IMR-90 (cell line): ENCODE measurements at regions not wholly inside any gene's neighbourhood (a gene's known extent, or its start where the extent isn't known, plus 50 kb on each side); places are given as distances from the start of the nearest gene placed in this dataset.

Experiments used
- ATAC-seq: fragments of 200-7000 bp; cut with Tn5 transposase; 2 replicates; pipeline ENCODE4 v1.9.1; 2020; ENCODE audit warnings: low read depth, mild to moderate bottlenecking, moderate library complexity
- BruUV-seq: library from RNA; stranded (reverse); fragments of 400-500 nt; replicated peaks from 2 replicates; lab custom pipeline; 2021; lab: Mats Ljungman, UMichigan
- CTCF ChIA-PET: fragments of 300-600 bp; formaldehyde crosslinking; extraction: SDS; loops from one replicate; lab custom pipeline; 2021; ENCODE audit warnings: antibody characterized with exemption; lab: Yijun Ruan, JAX
- POLR2A ChIA-PET: fragments of 300-600 bp; sonication (Branson Sonifier 250); formaldehyde crosslinking; loops from one replicate; lab custom pipeline; 2022; ENCODE audit warnings: antibody characterized with exemption; ENCODE audit not compliant: unreplicated experiment; lab: Charles Lee
- DNase-seq: peaks from one replicate; pipeline ENCODE4 v3.0.0; 2013
- H2AFZ ChIP-seq: replicated peaks from 2 replicates; pipeline ENCODE3; 2013; ENCODE audit warnings: low read length, mild to moderate bottlenecking; ENCODE audit not compliant: poor library complexity
- H2AK5ac ChIP-seq: 2 replicates; pipeline ENCODE4 v1.6.1; 2013; ENCODE audit warnings: low read depth, low read length, inconsistent platforms
- H2AK9ac ChIP-seq: replicated peaks from 2 replicates; pipeline ENCODE3; 2013; ENCODE audit warnings: mild to moderate bottlenecking, low read depth, low read length, moderate library complexity; ENCODE audit not compliant: poor library complexity
- H2BK120ac ChIP-seq: 2 replicates; pipeline ENCODE4 v1.6.1; 2013; ENCODE audit warnings: low read depth, low read length, inconsistent platforms
- H2BK15ac ChIP-seq: 3 replicates; pipeline ENCODE4 v1.6.1; 2013; ENCODE audit warnings: low read depth, low read length, inconsistent platforms
- H2BK20ac ChIP-seq: 2 replicates; pipeline ENCODE4 v1.6.1; 2013; ENCODE audit warnings: low read depth, mild to moderate bottlenecking, inconsistent platforms, low read length, moderate library complexity
- H2BK5ac ChIP-seq: 2 replicates; pipeline ENCODE4 v1.6.1; 2013; ENCODE audit warnings: mild to moderate bottlenecking, low read depth, low read length, inconsistent platforms; ENCODE audit not compliant: poor library complexity, severe bottlenecking
- H3K14ac ChIP-seq: replicated peaks from 2 replicates; pipeline ENCODE4 v1.6.1; 2013; ENCODE audit warnings: low read depth, low read length, inconsistent platforms
- H3K18ac ChIP-seq: 2 replicates; pipeline ENCODE4 v1.6.1; 2013; ENCODE audit warnings: low read depth, low read length, control low read depth
- H3K23ac ChIP-seq: 2 replicates; pipeline ENCODE4 v1.6.1; 2013; ENCODE audit warnings: low read depth, low read length, inconsistent platforms
- H3K27ac ChIP-seq: 2 replicates; pipeline ENCODE4 v1.5.1; 2013; ENCODE audit warnings: mild to moderate bottlenecking, control low read depth, low read length; ENCODE audit not compliant: insufficient read depth
- H3K27me3 ChIP-seq: 2 replicates; pipeline ENCODE4 v1.6.1; 2013; ENCODE audit warnings: low read length; ENCODE audit not compliant: control insufficient read depth, insufficient read depth
- H3K36me3 ChIP-seq: 2 replicates; pipeline ENCODE4 v1.6.1; 2013; ENCODE audit warnings: low read length, mixed read lengths; ENCODE audit not compliant: control insufficient read depth, insufficient read depth
- H3K4ac ChIP-seq: 2 replicates; pipeline ENCODE4 v1.6.1; 2013; ENCODE audit warnings: low read depth, low read length, inconsistent platforms
- H3K4me1 ChIP-seq: 2 replicates; pipeline ENCODE4 v1.6.1; 2013; ENCODE audit warnings: low read length, mixed read lengths; ENCODE audit not compliant: control insufficient read depth, insufficient read depth
- H3K4me2 ChIP-seq: 2 replicates; pipeline ENCODE4 v1.6.1; 2013; ENCODE audit warnings: low read depth, mild to moderate bottlenecking, control low read depth, low read length, moderate library complexity
- H3K4me3 ChIP-seq: 2 replicates; pipeline ENCODE4 v1.5.1; 2013; ENCODE audit warnings: low read depth, mild to moderate bottlenecking, control low read depth, low read length, moderate library complexity; ENCODE audit not compliant: insufficient read depth
- H3K56ac ChIP-seq: 2 replicates; pipeline ENCODE4 v1.6.1; 2013; ENCODE audit warnings: low read length, inconsistent platforms; ENCODE audit not compliant: insufficient read depth; ENCODE audit errors: extremely low read depth
- H3K79me1 ChIP-seq, 2 experiments: 2 replicates each; pipeline ENCODE4 v1.6.1; 2013; ENCODE audit warnings: low read length in 2 of 2, inconsistent platforms in 1 of 2, low read depth in 1 of 2
- H3K9ac ChIP-seq: 2 replicates; pipeline ENCODE4 v1.6.1; 2013; ENCODE audit warnings: low read depth, low read length, control low read depth
- H3K9me1 ChIP-seq: 2 replicates; pipeline ENCODE4 v1.6.1; 2013; ENCODE audit warnings: low read length, inconsistent platforms; ENCODE audit not compliant: insufficient read depth
- H3K9me3 ChIP-seq: 2 replicates; pipeline ENCODE4 v1.6.1; 2013; ENCODE audit warnings: low read length; ENCODE audit not compliant: control insufficient read depth, insufficient read depth
- H4K20me1 ChIP-seq: 2 replicates; pipeline ENCODE4 v1.6.1; 2013; ENCODE audit warnings: low read length, inconsistent platforms; ENCODE audit not compliant: insufficient read depth
- H4K5ac ChIP-seq: 2 replicates; pipeline ENCODE4 v1.6.1; 2013; ENCODE audit warnings: mild to moderate bottlenecking, low read depth, low read length, control low read depth
- H4K8ac ChIP-seq, 2 experiments: 2 replicates each; pipeline ENCODE4 v1.6.1; 2013; ENCODE audit warnings: low read depth in 2 of 2, low read length in 2 of 2, control low read depth in 1 of 2, inconsistent platforms in 1 of 2
- H4K91ac ChIP-seq: 2 replicates; pipeline ENCODE4 v1.6.1; 2013; ENCODE audit warnings: low read depth, low read length, inconsistent platforms; ENCODE audit not compliant: insufficient read depth
- CEBPB ChIP-seq: IDR thresholded peaks from 2 replicates; pipeline ENCODE4 v1.6.1; 2012; ENCODE audit warnings: low read depth, low read length, improper control_type of control experiment
- CHD1 ChIP-seq: IDR thresholded peaks from 2 replicates; pipeline ENCODE4 v1.6.1; 2012; ENCODE audit warnings: low read depth, low read length, improper control_type of control experiment
- FOS ChIP-seq: fragments of 150-350 bp; IDR thresholded peaks from 2 replicates; pipeline ENCODE4 v1.6.1; 2016; ENCODE audit warnings: low read depth, low read length
- MAFK ChIP-seq: IDR thresholded peaks from 2 replicates; pipeline ENCODE4 v1.6.1; 2012; ENCODE audit warnings: low read depth, low read length, improper control_type of control experiment
- MAZ ChIP-seq: IDR thresholded peaks from 2 replicates; pipeline ENCODE4 v1.6.1; 2012; ENCODE audit warnings: low read depth, mild to moderate bottlenecking, low read length, improper control_type of control experiment, moderate library complexity, borderline replicate concordance
- MXI1 ChIP-seq: IDR thresholded peaks from 2 replicates; pipeline ENCODE4 v1.6.1; 2012; ENCODE audit warnings: low read depth, mild to moderate bottlenecking, low read length, moderate library complexity, borderline replicate concordance
- NFE2L2 ChIP-seq: fragments of 150-350 bp; IDR thresholded peaks from 2 replicates; pipeline ENCODE4 v1.6.1; 2016; ENCODE audit warnings: low read depth, mild to moderate bottlenecking, low read length
- POLR2A ChIP-seq: IDR thresholded peaks from 2 replicates; pipeline ENCODE4 v1.6.1; 2012; ENCODE audit warnings: mild to moderate bottlenecking, low read depth, low read length
- RAD21 ChIP-seq: IDR thresholded peaks from 2 replicates; pipeline ENCODE4 v1.6.1; 2012; ENCODE audit warnings: low read length, improper control_type of control experiment
- RCOR1 ChIP-seq: IDR thresholded peaks from 2 replicates; pipeline ENCODE4 v1.6.1; 2012; ENCODE audit warnings: mild to moderate bottlenecking, low read length, improper control_type of control experiment; ENCODE audit not compliant: insufficient replicate concordance
- RFX5 ChIP-seq: IDR thresholded peaks from 2 replicates; pipeline ENCODE4 v1.8.0; 2012; ENCODE audit warnings: low read depth, mild to moderate bottlenecking, low read length, moderate library complexity
- SMC3 ChIP-seq: fragments of 150-350 bp; IDR thresholded peaks from 2 replicates; pipeline ENCODE4 v1.6.1; 2016; ENCODE audit warnings: low read depth, mild to moderate bottlenecking, antibody characterized with exemption, low read length, moderate library complexity
- WGBS, 2 experiments: methylation state at CpG; one replicate each; pipeline versions ENCODE4 v1.1.5 to v1.1.7; 2013; ENCODE audit warnings: missing lambda C conversion rate in 2 of 2; ENCODE audit not compliant: insufficient read length in 1 of 2; ENCODE audit errors: extremely low coverage in 2 of 2; 5-methylcytosine and 5-hydroxymethylcytosine counted together
- dilution Hi-C: fragments of 300-500 bp; cut with HindIII; formaldehyde crosslinking; loops from one replicate; pipeline ENCODE4 v1.14.3; 2018; ENCODE audit warnings: low sequenced_read_pairs; ENCODE audit not compliant: unreplicated experiment
- in situ Hi-C: fragments of 300-500 bp; cut with MboI; formaldehyde crosslinking; loops from 3 replicates; pipeline ENCODE4 v1.14.3; 2019; ENCODE audit warnings: low sequenced_read_pairs, inconsistent platforms, mixed read lengths
- intact Hi-C: fragments of 100-400 bp; cut with micrococcal nuclease; formaldehyde crosslinking; loops from 2 replicates; pipeline ENCODE4 v1.10.0; 2022
- TF ChIP-seq, protein P1 (sequence below): fragments of 150-350 bp; IDR thresholded peaks from 2 replicates; pipeline ENCODE4 v1.6.1; 2017; ENCODE audit warnings: mild to moderate bottlenecking, antibody characterized with exemption, low read length, low read depth
- TF ChIP-seq, protein P2 (sequence below): conservative IDR thresholded peaks from 2 replicates; pipeline ENCODE4 v1.5.1; 2012; ENCODE audit warnings: mild to moderate bottlenecking, low read depth, low read length, improper control_type of control experiment
- TF ChIP-seq, protein P3 (sequence below): fragments of 150-350 bp; IDR thresholded peaks from 2 replicates; pipeline ENCODE4 v1.6.1; 2016; ENCODE audit warnings: low read depth, mild to moderate bottlenecking, low read length, moderate library complexity, borderline replicate concordance

DNA sequence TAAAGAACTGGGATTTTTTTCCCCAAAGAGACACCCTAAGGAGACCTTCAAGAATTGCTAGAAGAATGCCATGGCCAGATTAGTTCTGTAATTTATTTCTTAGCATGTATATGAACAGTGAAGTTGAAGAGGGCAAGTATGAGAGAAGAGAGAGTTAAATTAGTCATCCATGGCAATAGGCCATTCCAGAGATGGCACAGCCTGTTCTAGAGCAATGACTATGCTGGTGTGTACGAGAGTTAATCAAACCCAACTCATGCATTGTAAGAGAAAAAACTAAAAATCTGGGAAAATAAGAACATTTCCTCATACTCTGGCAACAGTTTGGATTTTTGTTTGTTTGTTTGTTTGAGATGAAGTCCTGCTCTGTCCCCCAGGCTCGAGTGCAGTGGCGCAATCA is 112.1 kb upstream of the PIK3C3 start:
- TF ChIP-seq RCOR1 (no peak), FOS (no peak), NFE2L2 (no peak), SMC3 (no peak), MAFK (no peak), RAD21 (no peak), CEBPB (no peak), RFX5 (no peak), MAZ (no peak), CHD1 (no peak), POLR2A (no peak), MXI1 (no peak)
- TF ChIP-seq, protein P1, sequence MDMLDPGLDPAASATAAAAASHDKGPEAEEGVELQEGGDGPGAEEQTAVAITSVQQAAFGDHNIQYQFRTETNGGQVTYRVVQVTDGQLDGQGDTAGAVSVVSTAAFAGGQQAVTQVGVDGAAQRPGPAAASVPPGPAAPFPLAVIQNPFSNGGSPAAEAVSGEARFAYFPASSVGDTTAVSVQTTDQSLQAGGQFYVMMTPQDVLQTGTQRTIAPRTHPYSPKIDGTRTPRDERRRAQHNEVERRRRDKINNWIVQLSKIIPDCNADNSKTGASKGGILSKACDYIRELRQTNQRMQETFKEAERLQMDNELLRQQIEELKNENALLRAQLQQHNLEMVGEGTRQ, result no peak
- TF ChIP-seq, protein P2, sequence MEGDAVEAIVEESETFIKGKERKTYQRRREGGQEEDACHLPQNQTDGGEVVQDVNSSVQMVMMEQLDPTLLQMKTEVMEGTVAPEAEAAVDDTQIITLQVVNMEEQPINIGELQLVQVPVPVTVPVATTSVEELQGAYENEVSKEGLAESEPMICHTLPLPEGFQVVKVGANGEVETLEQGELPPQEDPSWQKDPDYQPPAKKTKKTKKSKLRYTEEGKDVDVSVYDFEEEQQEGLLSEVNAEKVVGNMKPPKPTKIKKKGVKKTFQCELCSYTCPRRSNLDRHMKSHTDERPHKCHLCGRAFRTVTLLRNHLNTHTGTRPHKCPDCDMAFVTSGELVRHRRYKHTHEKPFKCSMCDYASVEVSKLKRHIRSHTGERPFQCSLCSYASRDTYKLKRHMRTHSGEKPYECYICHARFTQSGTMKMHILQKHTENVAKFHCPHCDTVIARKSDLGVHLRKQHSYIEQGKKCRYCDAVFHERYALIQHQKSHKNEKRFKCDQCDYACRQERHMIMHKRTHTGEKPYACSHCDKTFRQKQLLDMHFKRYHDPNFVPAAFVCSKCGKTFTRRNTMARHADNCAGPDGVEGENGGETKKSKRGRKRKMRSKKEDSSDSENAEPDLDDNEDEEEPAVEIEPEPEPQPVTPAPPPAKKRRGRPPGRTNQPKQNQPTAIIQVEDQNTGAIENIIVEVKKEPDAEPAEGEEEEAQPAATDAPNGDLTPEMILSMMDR, result no peak
- TF ChIP-seq, protein P3, sequence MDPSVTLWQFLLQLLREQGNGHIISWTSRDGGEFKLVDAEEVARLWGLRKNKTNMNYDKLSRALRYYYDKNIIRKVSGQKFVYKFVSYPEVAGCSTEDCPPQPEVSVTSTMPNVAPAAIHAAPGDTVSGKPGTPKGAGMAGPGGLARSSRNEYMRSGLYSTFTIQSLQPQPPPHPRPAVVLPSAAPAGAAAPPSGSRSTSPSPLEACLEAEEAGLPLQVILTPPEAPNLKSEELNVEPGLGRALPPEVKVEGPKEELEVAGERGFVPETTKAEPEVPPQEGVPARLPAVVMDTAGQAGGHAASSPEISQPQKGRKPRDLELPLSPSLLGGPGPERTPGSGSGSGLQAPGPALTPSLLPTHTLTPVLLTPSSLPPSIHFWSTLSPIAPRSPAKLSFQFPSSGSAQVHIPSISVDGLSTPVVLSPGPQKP, result no peak
- Histone ChIP-seq H2BK15ac (no peak overlapping the region), H3K18ac (no peak overlapping the region), H3K36me3 (no peaks in the 10 kb centered on the region), H2AK5ac (no peak overlapping the region), H3K4me2 (no peak overlapping the region), H3K27ac (no peak overlapping the region), H2AFZ (no peak overlapping the region), H3K4ac (no peak overlapping the region), H4K91ac (no peak overlapping the region), H4K5ac (no peak overlapping the region), H3K4me1 (no peaks in the 10 kb centered on the region), H3K4me3 (no peak overlapping the region), H3K9ac (no peak overlapping the region), H3K9me3 (no peaks in the 10 kb centered on the region), H3K14ac (no peak overlapping the region), H2BK120ac (no peak overlapping the region), H4K8ac (no peak overlapping the region), H3K9me1 (no peaks in the 10 kb centered on the region), H3K56ac (no peak overlapping the region), H3K27me3 (no peaks in the 10 kb centered on the region; the same call in 1 of the 2 replicates), H3K23ac (no peak overlapping the region), H4K20me1 (no peaks in the 10 kb centered on the region), H2BK5ac (no peak overlapping the region), H2AK9ac (no peak overlapping the region), H2BK20ac (no peak overlapping the region), H3K79me1 (no peaks in the 10 kb centered on the region)
- no CpG with 5 or more reads among the region's 3 CpGs for WGBS, 2 experiments
- CTCF ChIA-PET, result no interaction called here
- POLR2A ChIA-PET, result no interaction called here
- no peak for ATAC-seq
- DNase-seq, result no peak
- intact Hi-C loops (no loop called here), dilution Hi-C loops (no loop called here), in situ Hi-C loops (no loop called here)
- no TSS peak for BruUV-seq
